C4-2B (cell line): ENCODE measurements at regions not wholly inside any gene's neighbourhood (a gene's known extent, or its start where the extent isn't known, plus 50 kb on each side); places are given as distances from the start of the nearest gene placed in this dataset.

Experiments
- CTCF ChIP-seq: fragments of 450-650 bp; conservative IDR thresholded peaks from 2 replicates; pipeline ENCODE4 v1.5.1; 2017; ENCODE audit warnings: mild to moderate bottlenecking
- ZFX ChIP-seq: fragments of 450-650 bp; IDR thresholded peaks from 2 replicates; pipeline ENCODE4 v1.6.1; 2017

- TF ChIP-seq CTCF: no peak
- no peak for TF ChIP-seq ZFX
Observed at GRCh38 chr7:124662372-124662771, 103.2 kb downstream of the GPR37 start.
